ENCODE measurements at regions not wholly inside any gene's neighbourhood (a gene's known extent, or its start where the extent isn't known, plus 50 kb on each side); places are given as distances from the start of the nearest gene placed in this dataset.

DNA sequence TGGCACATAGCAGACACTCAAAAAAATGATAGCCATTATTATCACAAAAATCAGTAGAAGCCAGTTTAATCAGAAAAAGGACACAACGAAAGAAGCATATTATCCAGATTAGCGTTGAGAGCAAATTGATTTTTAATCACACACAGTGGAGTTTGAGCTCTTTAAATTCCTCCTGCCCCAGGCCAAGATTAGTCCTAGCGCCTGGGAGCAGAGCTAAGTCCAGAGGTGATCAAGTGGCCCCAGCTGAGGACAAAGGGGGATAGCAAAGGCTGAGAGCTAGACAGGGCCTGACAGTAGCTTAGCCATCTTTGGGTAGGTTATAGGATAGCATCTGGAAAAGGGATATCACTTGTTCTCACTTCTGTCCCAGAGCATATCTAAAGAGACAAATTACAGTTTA lies 133.6 kb downstream of the NXPE2 start:
- H3K27ac ChIP-seq: no peak overlapping the region
- H3K36me3 ChIP-seq: no peaks in the 10 kb centered on the region

DNA sequence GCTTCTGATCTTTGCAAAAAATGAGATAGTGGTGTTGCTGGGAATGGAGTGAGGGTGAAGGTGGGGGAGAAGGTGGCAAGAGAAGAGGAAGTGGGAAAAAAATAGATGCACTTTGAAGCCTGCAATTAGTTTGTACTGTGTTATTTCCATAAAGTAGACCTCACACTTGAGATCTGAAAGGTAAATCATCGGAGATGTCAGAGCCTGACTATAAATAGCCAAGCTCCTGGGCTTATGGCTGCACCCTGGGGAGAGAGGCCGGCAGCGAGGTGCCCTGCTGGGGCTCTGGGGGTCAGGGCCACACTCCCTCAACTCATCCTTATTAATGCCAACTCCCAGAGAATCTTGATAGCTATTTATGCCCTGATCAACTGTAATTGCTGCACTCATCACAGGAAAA lies 134.4 kb downstream of the NXPE2 start:
- no peaks in the 10 kb centered on the region for H3K9me3 ChIP-seq
- H3K4me3 ChIP-seq: no peak overlapping the region
- no peaks in the 10 kb centered on the region for H3K4me1 ChIP-seq
- DNase-seq: no peak
- no peaks in the 10 kb centered on the region for H3K36me3 ChIP-seq
- intact Hi-C loops (cut with DNase I): no loop called here
- no peaks in the 10 kb centered on the region for H3K27me3 ChIP-seq
- H3K27ac ChIP-seq: no peak overlapping the region
- TF ChIP-seq, protein P1, sequence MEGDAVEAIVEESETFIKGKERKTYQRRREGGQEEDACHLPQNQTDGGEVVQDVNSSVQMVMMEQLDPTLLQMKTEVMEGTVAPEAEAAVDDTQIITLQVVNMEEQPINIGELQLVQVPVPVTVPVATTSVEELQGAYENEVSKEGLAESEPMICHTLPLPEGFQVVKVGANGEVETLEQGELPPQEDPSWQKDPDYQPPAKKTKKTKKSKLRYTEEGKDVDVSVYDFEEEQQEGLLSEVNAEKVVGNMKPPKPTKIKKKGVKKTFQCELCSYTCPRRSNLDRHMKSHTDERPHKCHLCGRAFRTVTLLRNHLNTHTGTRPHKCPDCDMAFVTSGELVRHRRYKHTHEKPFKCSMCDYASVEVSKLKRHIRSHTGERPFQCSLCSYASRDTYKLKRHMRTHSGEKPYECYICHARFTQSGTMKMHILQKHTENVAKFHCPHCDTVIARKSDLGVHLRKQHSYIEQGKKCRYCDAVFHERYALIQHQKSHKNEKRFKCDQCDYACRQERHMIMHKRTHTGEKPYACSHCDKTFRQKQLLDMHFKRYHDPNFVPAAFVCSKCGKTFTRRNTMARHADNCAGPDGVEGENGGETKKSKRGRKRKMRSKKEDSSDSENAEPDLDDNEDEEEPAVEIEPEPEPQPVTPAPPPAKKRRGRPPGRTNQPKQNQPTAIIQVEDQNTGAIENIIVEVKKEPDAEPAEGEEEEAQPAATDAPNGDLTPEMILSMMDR (IDR thresholded peaks at IDR 0.05): no peak
- ATAC-seq: no peak

More for the DNA sequence above, 133.6 kb downstream of the NXPE2 start:
- DNase-seq (no peak), ATAC-seq (no peak)
- intact Hi-C loops (cut with DNase I): no loop called here
- Histone ChIP-seq H3K9me3 (no peaks in the 10 kb centered on the region), H3K27me3 (no peaks in the 10 kb centered on the region), H3K4me1 (no peaks in the 10 kb centered on the region), H3K4me3 (no peak overlapping the region)
- TF ChIP-seq, protein P1 (IDR thresholded peaks at IDR 0.05): no peak

DNA sequence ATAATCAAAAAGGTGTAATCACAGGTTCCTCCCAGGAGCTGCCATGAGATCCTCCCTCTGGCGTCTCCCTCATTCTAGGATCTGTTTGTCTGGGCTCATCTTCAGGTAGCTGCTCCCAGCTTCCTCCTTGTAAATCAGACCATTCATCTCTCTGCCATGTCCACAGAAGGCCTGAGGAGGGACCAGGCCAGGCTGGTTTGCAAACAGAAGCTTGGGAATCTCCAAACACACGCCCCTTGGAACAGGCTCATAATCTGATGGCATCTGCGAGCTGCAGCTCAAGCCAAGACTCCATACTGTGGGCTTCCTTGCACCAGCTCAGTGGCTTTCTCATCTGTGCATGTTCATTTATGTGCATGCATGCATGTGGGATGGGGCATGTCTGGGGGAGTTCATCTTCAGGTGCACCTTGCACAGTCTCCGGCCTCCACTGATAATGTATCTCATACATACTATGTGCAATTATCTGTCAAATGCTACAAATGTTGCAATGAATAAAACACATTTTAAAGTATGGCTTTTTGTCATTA lies 134.9 kb downstream of the NXPE2 start:
- no peak for DNase-seq
- TF ChIP-seq, protein P1 (IDR thresholded peaks at IDR 0.05): no peak
- intact Hi-C loops (cut with DNase I): no loop called here

DNA sequence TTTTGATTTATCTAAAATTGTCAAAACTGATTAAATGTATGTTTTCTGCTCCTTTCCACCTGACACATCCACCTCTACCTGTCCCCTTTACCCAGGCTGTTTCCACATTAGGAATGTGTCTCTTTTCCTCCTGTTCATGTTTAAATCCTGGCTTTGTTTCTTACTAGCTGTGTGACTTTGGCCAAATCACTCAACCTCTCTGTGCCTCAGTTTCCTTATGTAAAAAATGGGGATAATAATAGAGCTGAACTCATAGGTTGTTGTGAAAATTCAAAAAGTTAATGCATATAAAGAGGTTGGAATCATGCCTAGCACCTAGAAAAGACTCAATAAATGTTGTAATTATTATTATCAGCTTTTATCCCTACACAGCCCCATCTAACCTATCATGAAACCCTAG lies 136.8 kb downstream of the NXPE2 start:
- DNase-seq (no peak), ATAC-seq (no peak)
- H3K4me1 ChIP-seq: no peaks in the 10 kb centered on the region
- no peaks in the 10 kb centered on the region for H3K27me3 ChIP-seq
- no peaks in the 10 kb centered on the region for H3K9me3 ChIP-seq
- H3K4me3 ChIP-seq: no peak overlapping the region
- intact Hi-C loops (cut with DNase I): no loop called here
- TF ChIP-seq, protein P1 (IDR thresholded peaks at IDR 0.05): no peak
- H3K27ac ChIP-seq: no peak overlapping the region
- H3K36me3 ChIP-seq: no peaks in the 10 kb centered on the region

More for the DNA sequence above, 134.9 kb downstream of the NXPE2 start:
- no peaks in the 10 kb centered on the region for H3K9me3 ChIP-seq
- H3K27ac ChIP-seq: no peak overlapping the region
- H3K4me1 ChIP-seq: no peaks in the 10 kb centered on the region
- H3K27me3 ChIP-seq: no peaks in the 10 kb centered on the region
- H3K36me3 ChIP-seq: no peaks in the 10 kb centered on the region
- no peak overlapping the region for H3K4me3 ChIP-seq
- ATAC-seq: no peak

DNA sequence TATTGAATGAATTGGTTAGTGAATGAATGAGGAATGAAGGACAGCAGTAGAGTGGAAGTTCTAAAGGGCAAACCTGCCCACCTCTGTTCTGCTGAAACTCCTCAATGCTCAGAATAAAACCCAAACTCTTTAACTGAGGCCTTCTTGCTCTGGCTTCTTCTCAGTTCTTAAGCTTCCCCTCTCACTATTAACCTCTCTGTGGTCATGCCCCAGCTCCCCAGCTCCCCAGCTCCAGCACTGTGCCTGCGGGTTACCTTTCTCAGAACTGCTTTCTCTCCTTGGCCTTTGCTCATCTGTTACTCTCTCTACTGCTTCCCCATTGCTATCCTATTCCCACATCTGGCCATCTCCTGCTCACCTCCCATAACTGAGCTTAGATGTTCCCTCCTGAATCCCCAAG lies 137.4 kb downstream of the NXPE2 start:
- TF ChIP-seq, protein P1 (IDR thresholded peaks at IDR 0.05): no peak
- Histone ChIP-seq H3K27me3 (no peaks in the 10 kb centered on the region), H3K4me3 (no peak overlapping the region), H3K9me3 (no peaks in the 10 kb centered on the region), H3K36me3 (no peaks in the 10 kb centered on the region), H3K4me1 (no peaks in the 10 kb centered on the region), H3K27ac (no peak overlapping the region)
- ATAC-seq (no peak), DNase-seq (no peak)
- intact Hi-C loops (cut with DNase I): no loop called here

DNA sequence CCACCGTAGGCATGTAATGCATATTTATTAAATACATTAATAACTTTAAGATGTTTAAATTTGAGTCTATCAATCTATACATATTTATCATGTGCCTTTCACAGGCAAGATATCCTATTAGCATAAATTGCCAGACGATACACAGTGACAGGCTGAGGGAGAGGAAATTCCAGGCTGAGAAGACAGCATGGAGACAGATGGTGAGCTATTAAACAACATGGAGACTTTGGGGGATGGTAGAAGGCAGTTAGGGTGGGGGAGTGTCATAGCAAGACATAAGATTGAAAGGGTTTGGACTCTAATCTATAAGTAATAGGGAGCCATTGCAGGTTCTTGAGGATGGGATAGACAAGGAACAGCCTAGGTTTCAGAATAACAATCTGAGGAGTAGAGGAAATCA lies 138.5 kb downstream of the NXPE2 start:
- Histone ChIP-seq H3K36me3 (no peaks in the 10 kb centered on the region), H3K4me1 (no peaks in the 10 kb centered on the region), H3K27ac (no peak overlapping the region), H3K4me3 (no peak overlapping the region), H3K27me3 (no peaks in the 10 kb centered on the region), H3K9me3 (no peaks in the 10 kb centered on the region)
- TF ChIP-seq, protein P1 (IDR thresholded peaks at IDR 0.05): no peak
- intact Hi-C loops (cut with DNase I): no loop called here
- DNase-seq (no peak), ATAC-seq (no peak)
